Caco-2 (cell line): ENCODE measurements at regions not wholly inside any gene's neighbourhood (a gene's known extent, or its start where the extent isn't known, plus 50 kb on each side); places are given as distances from the start of the nearest gene placed in this dataset.

ENCODE experiments used
- BruUV-seq: library from RNA; stranded (reverse); fragments of 400-500 nt; replicated peaks from 2 replicates; lab custom pipeline; 2021; lab: Mats Ljungman, UMichigan
- CTCF ChIA-PET: fragments of 300-600 bp; sonication (Branson Sonifier 250); formaldehyde crosslinking; loops from one replicate; lab custom pipeline; 2022; ENCODE audit warnings: antibody characterized with exemption; lab: Charles Lee
- POLR2A ChIA-PET: fragments of 300-600 bp; sonication (Branson Sonifier 250); formaldehyde crosslinking; loops from one replicate; lab custom pipeline; 2022; ENCODE audit warnings: antibody characterized with exemption; lab: Charles Lee
- DNase-seq, 2 experiments: peaks; one replicate each; pipeline versions ENCODE4 v3.0.0 to v3.0.0-alpha.2; 2020 to 2022
- H3K27me3 ChIP-seq: replicated peaks from 2 replicates; pipeline ENCODE4 v1.6.0; 2011; ENCODE audit warnings: low read length; ENCODE audit not compliant: control insufficient read depth, insufficient read depth
- H3K36me3 ChIP-seq: 2 replicates; pipeline ENCODE4 v1.5.1; 2011; ENCODE audit warnings: low read length; ENCODE audit not compliant: control insufficient read depth, insufficient read depth
- H3K4me1 ChIP-seq: fragments of 250-450 bp; sonication (Bioruptor Pico); 2 replicates; pipeline ENCODE4 v1.5.1; 2020; ENCODE audit warnings: mild to moderate bottlenecking
- H3K4me3 ChIP-seq: 2 replicates; pipeline ENCODE4 v1.5.1; 2011; ENCODE audit warnings: low read depth, mild to moderate bottlenecking, control low read depth, low read length
- H3K9me3 ChIP-seq: fragments of 250-450 bp; sonication (Bioruptor Pico); 2 replicates; pipeline ENCODE4 v1.5.1; 2020; ENCODE audit warnings: mild to moderate bottlenecking, moderate library complexity
- H3K27ac Mint-ChIP-seq: one replicate; pipeline ENCODE4 v1.8.0; 2022; ENCODE audit warnings: mixed read lengths; ENCODE audit not compliant: unreplicated experiment
- H3K27me3 Mint-ChIP-seq: one replicate; pipeline ENCODE4 v1.8.0; 2022; ENCODE audit warnings: mixed read lengths; ENCODE audit not compliant: insufficient read depth, unreplicated experiment
- H3K36me3 Mint-ChIP-seq: one replicate; pipeline ENCODE4 v1.8.0; 2022; ENCODE audit warnings: mild to moderate bottlenecking, mixed read lengths; ENCODE audit not compliant: insufficient read depth, unreplicated experiment
- H3K4me1 Mint-ChIP-seq: one replicate; pipeline ENCODE4 v1.8.0; 2022; ENCODE audit warnings: low read depth, mixed read lengths; ENCODE audit not compliant: unreplicated experiment
- H3K4me3 Mint-ChIP-seq: one replicate; pipeline ENCODE4 v1.8.0; 2022; ENCODE audit warnings: mild to moderate bottlenecking, moderate library complexity, mixed read lengths; ENCODE audit not compliant: unreplicated experiment
- H3K9me3 Mint-ChIP-seq: one replicate; pipeline ENCODE4 v1.8.0; 2022; ENCODE audit warnings: mixed read lengths; ENCODE audit not compliant: unreplicated experiment
- CTCF ChIP-seq, 2 experiments: fragments of 200-600 bp in 1 of 2; IDR thresholded peaks; 1 replicate in 1 of 2; 2 replicates in 1 of 2; pipeline versions ENCODE4 v1.5.1 to v1.8.0; 2011 to 2022; ENCODE audit warnings: antibody characterized with exemption in 1 of 2, control low read depth in 1 of 2, inconsistent platforms in 1 of 2, low read depth in 1 of 2, low read length in 1 of 2, mild to moderate bottlenecking in 1 of 2, moderate library complexity in 1 of 2; ENCODE audit not compliant: insufficient read depth in 1 of 2, severe bottlenecking in 1 of 2, unreplicated experiment in 1 of 2
- intact Hi-C: fragments of 100-400 bp; cut with micrococcal nuclease; formaldehyde crosslinking; loops from one replicate; pipeline ENCODE4 v1.10.0; 2022; ENCODE audit not compliant: unreplicated experiment

- ChIA-PET POLR2A (no interaction called here), CTCF (no interaction called here)
- Histone ChIP-seq H3K4me3 (no peak overlapping the region), H3K27me3 (no peaks in the 10 kb centered on the region), H3K9me3 (peaks cover 11% of the 10 kb centered on the region), H3K4me1 (peaks cover 3% of the 10 kb centered on the region; the same call in 1 of the 2 replicates), H3K36me3 (no peaks in the 10 kb centered on the region)
- no peak for TF ChIP-seq CTCF (IDR thresholded peaks at IDR 0.05; ENCODE audit: insufficient read depth in 1 of 2, low read depth in 1 of 2, low read length in 1 of 2, severe bottlenecking in 1 of 2, unreplicated experiment in 1 of 2)
- no peak for DNase-seq
- BruUV-seq, result no TSS peak
- Mint-ChIP-seq H3K27ac (no peak overlapping the region), H3K4me3 (no peak overlapping the region), H3K9me3 (no peaks in the 10 kb centered on the region), H3K4me1 (peaks cover 12% of the 10 kb centered on the region), H3K36me3 (no peaks in the 10 kb centered on the region), H3K27me3 (peaks cover 9% of the 10 kb centered on the region)
- intact Hi-C loops, result no loop called here
These were observed 74.6 kb upstream of the PARP11 start for GRCh38 chr12:3947781-3948180.

GRCh38 chr12:3945671-3946070 lies 72.5 kb upstream of the PARP11 start:
- Mint-ChIP-seq H3K36me3 (no peaks in the 10 kb centered on the region), H3K4me3 (no peak overlapping the region), H3K4me1 (peaks cover 5% of the 10 kb centered on the region), H3K9me3 (no peaks in the 10 kb centered on the region), H3K27me3 (peaks cover 9% of the 10 kb centered on the region), H3K27ac (no peak overlapping the region)
- H3K4me3 ChIP-seq, result no peak overlapping the region
- TF ChIP-seq CTCF (IDR thresholded peaks at IDR 0.05; ENCODE audit: insufficient read depth in 1 of 2, low read depth in 1 of 2, low read length in 1 of 2, severe bottlenecking in 1 of 2, unreplicated experiment in 1 of 2), result no peak
- ChIA-PET POLR2A (no interaction called here), CTCF (no interaction called here)
- BruUV-seq, result no TSS peak
- H3K9me3 ChIP-seq, result peaks cover 11% of the 10 kb centered on the region
- H3K4me1 ChIP-seq, result peaks cover 3% of the 10 kb centered on the region; the same call in 1 of the 2 replicates
- intact Hi-C loops, result no loop called here
- DNase-seq, result no peak
- H3K36me3 ChIP-seq, result no peaks in the 10 kb centered on the region
- no peaks in the 10 kb centered on the region for H3K27me3 ChIP-seq

- H3K27me3 Mint-ChIP-seq, result peaks cover 9% of the 10 kb centered on the region
- POLR2A ChIA-PET, result no interaction called here
- Histone ChIP-seq H3K27me3 (no peaks in the 10 kb centered on the region), H3K9me3 (peaks cover 7% of the 10 kb centered on the region), H3K4me3 (no peak overlapping the region), H3K4me1 (no peaks in the 10 kb centered on the region), H3K36me3 (no peaks in the 10 kb centered on the region)
- H3K4me1 Mint-ChIP-seq, result no peaks in the 10 kb centered on the region
- DNase-seq, result no peak
- TF ChIP-seq CTCF (IDR thresholded peaks at IDR 0.05; ENCODE audit: insufficient read depth in 1 of 2, low read depth in 1 of 2, low read length in 1 of 2, severe bottlenecking in 1 of 2, unreplicated experiment in 1 of 2), result no peak
- BruUV-seq, result no TSS peak
- no peaks in the 10 kb centered on the region for H3K36me3 Mint-ChIP-seq
- H3K4me3 Mint-ChIP-seq, result no peak overlapping the region
- CTCF ChIA-PET, result no interaction called here
- H3K27ac Mint-ChIP-seq, result no peak overlapping the region
- intact Hi-C loops, result no loop called here
- no peaks in the 10 kb centered on the region for H3K9me3 Mint-ChIP-seq
These were observed 71.4 kb upstream of the PARP11 start for GRCh38 chr12:3944620-3945019.
